HG03378 (cell line): ENCODE measurements at regions not wholly inside any gene's neighbourhood (a gene's known extent, or its start where the extent isn't known, plus 50 kb on each side); places are given as distances from the start of the nearest gene placed in this dataset.

ENCODE experiments used
- ATAC-seq: cut with Tn5 transposase; IDR thresholded peaks from one replicate; pipeline ENCODE4 v1.9.1; 2021; ENCODE audit warnings: mild to moderate bottlenecking, moderate library complexity; ENCODE audit not compliant: unreplicated experiment

- ATAC-seq = no peak
Measured at GRCh38 chr7:84631913-84632312, 437.3 kb upstream of the SEMA3A start.

- no peak for ATAC-seq
Measured at GRCh38 chr7:84629640-84630318, 435.2 kb upstream of the SEMA3A start.

- no peak for ATAC-seq
Measured at GRCh38 chr7:84629216-84629615, 434.6 kb upstream of the SEMA3A start.

GRCh38 chr7:84627250-84627649 is 432.7 kb upstream of the SEMA3A start:
- no peak for ATAC-seq

- ATAC-seq = no peak
Measured at GRCh38 chr7:84624927-84625326, 430.3 kb upstream of the SEMA3A start.

- ATAC-seq = no peak
Measured at GRCh38 chr7:84624527-84624926, 429.9 kb upstream of the SEMA3A start.

DNA sequence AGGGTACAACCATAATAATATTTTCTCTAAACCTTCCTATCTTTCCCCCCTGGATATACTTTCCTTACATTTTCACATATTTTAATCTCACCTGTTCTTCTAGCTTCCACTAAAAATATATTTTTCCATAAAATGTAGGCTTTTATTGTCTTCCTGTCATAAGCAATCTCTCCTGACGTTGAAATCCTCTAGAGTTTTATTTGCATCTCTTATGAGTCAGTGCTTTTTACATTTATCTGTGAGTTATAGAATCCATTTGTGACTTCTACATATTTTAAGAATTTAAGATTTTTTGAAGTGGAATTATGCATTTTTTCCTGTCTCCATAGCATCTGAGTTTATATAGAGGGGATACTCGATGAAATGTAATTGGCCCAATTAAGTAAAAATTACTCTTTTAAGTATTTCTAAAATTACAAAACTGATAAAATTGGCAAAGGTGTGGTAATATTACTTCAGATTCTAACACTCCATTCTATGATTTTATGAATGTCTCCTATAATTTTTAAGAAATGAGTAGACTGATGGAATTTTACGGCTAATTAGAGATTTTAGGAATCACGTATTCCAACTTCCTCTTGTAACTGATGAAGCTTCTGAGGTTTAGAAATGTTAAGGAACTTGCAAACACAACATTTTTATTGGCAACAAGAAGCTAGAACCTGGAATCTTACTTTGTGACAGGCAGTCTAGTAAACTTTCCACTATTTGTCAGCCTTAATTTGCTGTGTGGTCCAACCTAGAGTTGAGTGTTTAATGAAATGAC is 422.9 kb upstream of the SEMA3A start:
- no peak for ATAC-seq

DNA sequence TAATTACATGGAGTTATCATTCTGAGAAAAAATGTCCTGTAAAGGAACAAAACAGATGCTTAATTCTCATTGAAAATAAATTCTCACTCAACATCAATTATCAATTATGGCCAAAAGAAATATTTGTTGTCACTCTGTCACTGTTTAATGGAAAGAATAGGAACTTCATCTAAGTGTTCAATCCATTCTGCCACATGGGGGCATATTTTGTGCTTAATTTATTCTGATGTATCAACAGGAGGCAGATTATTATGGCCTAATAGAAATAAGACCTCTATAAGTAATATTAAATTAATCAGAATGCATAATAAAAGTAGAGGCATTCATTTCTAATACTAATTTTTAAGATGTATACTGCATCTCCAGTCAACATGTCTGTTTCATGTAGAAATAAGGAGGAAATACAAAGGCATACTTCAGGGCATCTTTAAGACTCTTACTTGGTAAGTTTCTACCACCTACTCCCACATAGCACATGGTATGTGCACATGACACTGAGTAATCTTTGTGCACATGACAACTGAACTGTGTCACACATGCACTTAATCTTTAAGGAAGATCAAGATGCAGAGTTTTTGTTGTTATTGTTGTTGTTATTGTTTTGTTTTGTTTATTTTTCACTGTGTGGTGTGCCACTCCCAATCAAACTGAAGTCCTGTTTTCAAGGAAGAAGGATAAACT is 420.4 kb upstream of the SEMA3A start:
- ATAC-seq = no peak

GRCh38 chr7:84612981-84613681 is 418.5 kb upstream of the SEMA3A start:
- no peak for ATAC-seq

- ATAC-seq = no peak
Measured at GRCh38 chr7:84611391-84611790, 416.8 kb upstream of the SEMA3A start.

- no peak for ATAC-seq
Measured at GRCh38 chr7:84610390-84610789, 415.8 kb upstream of the SEMA3A start.

- ATAC-seq = no peak
Measured at GRCh38 chr7:84605301-84605700, 410.7 kb upstream of the SEMA3A start.

- no peak for ATAC-seq
Measured at GRCh38 chr7:84603545-84603944, 409.0 kb upstream of the SEMA3A start.

DNA sequence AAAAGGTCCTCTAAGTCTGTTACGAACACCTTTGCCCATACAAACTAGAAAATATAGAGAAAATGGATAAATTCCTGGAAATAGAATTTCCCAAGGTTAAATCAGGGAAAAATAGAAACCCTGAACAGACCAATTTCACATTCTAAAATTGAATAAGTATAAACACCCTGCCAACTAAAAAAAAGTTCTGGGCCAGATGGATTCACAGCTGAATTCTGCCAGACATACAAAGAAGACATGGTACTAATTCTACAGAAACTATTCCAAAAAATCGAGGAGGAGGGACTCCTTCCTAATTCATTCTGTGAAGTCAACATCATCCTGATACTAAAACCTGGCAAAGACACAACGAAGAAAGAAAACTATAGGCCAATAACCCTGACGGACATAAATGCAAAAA is 400.4 kb upstream of the SEMA3A start:
- ATAC-seq = no peak

DNA sequence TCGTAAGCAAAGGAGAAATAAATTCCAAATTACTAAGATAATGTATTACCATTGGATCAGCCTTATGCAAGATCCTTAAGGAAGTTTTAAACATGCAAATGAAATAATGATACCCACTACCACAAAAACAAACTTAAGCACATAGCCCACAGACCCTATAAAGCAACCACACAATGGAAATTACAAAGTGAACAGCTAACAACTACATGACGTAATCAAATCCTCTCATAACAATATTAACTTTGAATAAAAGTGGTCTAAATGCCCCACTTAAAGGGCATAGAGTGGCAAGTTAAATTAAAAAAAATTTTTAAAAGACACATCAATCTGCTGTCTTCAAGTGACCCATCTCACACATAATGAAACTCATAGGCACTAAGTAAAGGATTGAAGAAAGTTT is 397.3 kb upstream of the SEMA3A start:
- no peak for ATAC-seq

DNA sequence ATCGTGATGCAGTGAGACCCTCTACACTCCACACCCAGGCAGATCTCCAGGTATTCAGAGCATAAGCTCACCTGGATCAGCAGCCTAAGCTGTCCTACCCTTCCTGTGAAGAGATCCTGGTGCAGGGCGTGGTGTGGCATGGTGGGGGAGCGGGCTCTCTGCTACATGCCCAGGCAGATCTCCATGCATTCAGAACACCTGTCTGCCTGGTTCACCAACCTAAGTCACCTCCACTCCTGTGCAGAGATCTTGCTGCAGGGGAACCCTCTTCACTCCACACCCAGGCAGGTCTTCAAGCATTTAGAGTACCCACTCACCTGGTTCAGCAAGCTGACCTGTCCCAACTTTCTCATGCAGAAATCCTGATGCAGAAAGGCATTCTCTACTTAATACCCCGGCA is 394.4 kb upstream of the SEMA3A start:
- ATAC-seq = no peak

DNA sequence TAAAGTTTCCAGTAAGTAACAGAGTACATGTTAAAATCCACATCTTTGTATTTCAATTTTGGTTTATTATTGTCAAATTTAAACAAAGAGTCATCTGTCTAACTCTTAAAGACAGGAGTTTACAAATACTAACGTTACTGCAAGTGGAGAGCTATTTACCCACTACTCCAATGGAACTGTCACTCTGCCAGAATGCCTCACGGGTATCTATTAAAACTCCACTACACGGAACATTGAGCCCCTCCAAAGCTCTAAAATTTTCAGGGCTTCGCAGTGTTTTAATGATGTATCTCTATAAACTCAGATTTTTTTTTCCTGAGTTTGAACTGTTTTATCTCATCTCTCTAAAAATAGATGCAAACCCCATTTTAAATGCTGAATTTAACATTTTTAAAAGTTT is 388.7 kb upstream of the SEMA3A start:
- ATAC-seq = no peak

GRCh38 chr7:84582747-84583146 is 388.2 kb upstream of the SEMA3A start:
- no peak for ATAC-seq

- ATAC-seq = no peak
Measured at GRCh38 chr7:84578825-84579224, 384.2 kb upstream of the SEMA3A start.

DNA sequence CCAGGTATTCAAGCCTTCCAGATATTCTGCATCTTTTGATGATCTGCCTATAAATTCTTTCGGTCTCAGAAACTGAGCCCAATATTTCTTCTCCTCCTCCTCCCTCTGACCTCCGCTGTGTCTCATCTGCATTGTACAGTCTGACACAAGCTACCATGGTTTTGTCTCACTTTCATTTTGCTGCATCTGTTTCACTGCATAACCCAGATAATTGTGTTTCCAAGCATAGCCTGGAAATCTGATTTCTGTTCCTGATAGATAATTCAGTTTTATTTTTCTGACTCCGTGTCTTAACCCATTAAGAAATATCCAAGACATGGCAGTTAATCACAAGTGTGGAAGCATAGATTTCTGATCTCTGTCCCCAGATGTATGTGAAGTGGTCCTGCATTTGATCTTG is 374.2 kb upstream of the SEMA3A start:
- ATAC-seq = no peak

- ATAC-seq = no peak
Measured at GRCh38 chr7:84565345-84566074, 370.9 kb upstream of the SEMA3A start.
